Testis (tissue), 2 donors: ENCODE measurements at regions not wholly inside any gene's neighbourhood (a gene's known extent, or its start where the extent isn't known, plus 50 kb on each side); places are given as distances from the start of the nearest gene placed in this dataset.

Source experiments
- DNase-seq: peaks from one replicate; pipeline ENCODE4 v3.0.0-alpha.2; 2019
- H3K27ac ChIP-seq, 2 donors: fragments of 200-600 bp; sonication (generic); one replicate each; pipeline ENCODE4 v1.5.1; 2019
- H3K27me3 ChIP-seq: fragments of 200-600 bp; sonication (generic); one replicate; pipeline ENCODE4 v1.5.1; 2019
- H3K36me3 ChIP-seq: fragments of 200-600 bp; sonication (generic); one replicate; pipeline ENCODE4 v1.5.1; 2017; ENCODE audit warnings: low read depth; ENCODE audit errors: missing control alignments
- H3K4me1 ChIP-seq: fragments of 200-600 bp; sonication (generic); one replicate; pipeline ENCODE4 v1.5.1; 2019
- H3K4me3 ChIP-seq, 2 donors: fragments of 200-600 bp; sonication (generic); one replicate each; pipeline ENCODE4 v1.5.1; 2017 to 2019
- H3K9me3 ChIP-seq: fragments of 200-600 bp; sonication (generic); one replicate; pipeline ENCODE4 v1.5.1; 2017
- POLR2A ChIP-seq: fragments of 450-650 bp; IDR thresholded peaks from one replicate; pipeline ENCODE4 v1.6.1; 2017; ENCODE audit warnings: antibody characterized with exemption, mild to moderate bottlenecking, moderate library complexity
- WGBS, 2 donors: methylation state at CpG; one replicate each; pipeline ENCODE4 v1.1.5; 2018; 5-methylcytosine and 5-hydroxymethylcytosine counted together
- intact Hi-C: fragments of 100-400 bp; cut with DNase I; formaldehyde crosslinking; loops from one replicate; pipeline ENCODE4 v1.15.1; 2023; ENCODE audit warnings: low total_unique reads
- TF ChIP-seq, protein P1 (sequence below), 3 experiments: fragments of 450-650 bp in 2 of 3; fragments of 200-600 bp in 1 of 3; sonication (generic) in 1 of 3; IDR thresholded peaks; one replicate each; pipeline ENCODE4 v1.5.1; 2016 to 2019; ENCODE audit warnings: antibody characterized with exemption in 3 of 3, mild to moderate bottlenecking in 2 of 3, moderate library complexity in 1 of 3

- no peak for DNase-seq
- WGBS, 2 donors: 86 to 89% methylated on average over 3 of the region's 3 CpGs
- Histone ChIP-seq H3K27ac (no peak overlapping the region), H3K4me1 (no peaks in the 10 kb centered on the region), H3K36me3 (no peaks in the 10 kb centered on the region), H3K4me3 (no peak overlapping the region), H3K27me3 (no peaks in the 10 kb centered on the region), H3K9me3 (no peaks in the 10 kb centered on the region)
- intact Hi-C loops: no loop called here
- TF ChIP-seq, protein P1, sequence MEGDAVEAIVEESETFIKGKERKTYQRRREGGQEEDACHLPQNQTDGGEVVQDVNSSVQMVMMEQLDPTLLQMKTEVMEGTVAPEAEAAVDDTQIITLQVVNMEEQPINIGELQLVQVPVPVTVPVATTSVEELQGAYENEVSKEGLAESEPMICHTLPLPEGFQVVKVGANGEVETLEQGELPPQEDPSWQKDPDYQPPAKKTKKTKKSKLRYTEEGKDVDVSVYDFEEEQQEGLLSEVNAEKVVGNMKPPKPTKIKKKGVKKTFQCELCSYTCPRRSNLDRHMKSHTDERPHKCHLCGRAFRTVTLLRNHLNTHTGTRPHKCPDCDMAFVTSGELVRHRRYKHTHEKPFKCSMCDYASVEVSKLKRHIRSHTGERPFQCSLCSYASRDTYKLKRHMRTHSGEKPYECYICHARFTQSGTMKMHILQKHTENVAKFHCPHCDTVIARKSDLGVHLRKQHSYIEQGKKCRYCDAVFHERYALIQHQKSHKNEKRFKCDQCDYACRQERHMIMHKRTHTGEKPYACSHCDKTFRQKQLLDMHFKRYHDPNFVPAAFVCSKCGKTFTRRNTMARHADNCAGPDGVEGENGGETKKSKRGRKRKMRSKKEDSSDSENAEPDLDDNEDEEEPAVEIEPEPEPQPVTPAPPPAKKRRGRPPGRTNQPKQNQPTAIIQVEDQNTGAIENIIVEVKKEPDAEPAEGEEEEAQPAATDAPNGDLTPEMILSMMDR (IDR thresholded peaks at IDR 0.05): no peak
- TF ChIP-seq POLR2A: no peak
Observed at GRCh38 chr17:12376276-12376675, 289.4 kb upstream of the MYOCD start.

GRCh38 chr17:12386225-12386624 is 279.5 kb upstream of the MYOCD start:
- no peak for TF ChIP-seq POLR2A
- TF ChIP-seq, protein P1 (IDR thresholded peaks at IDR 0.05): no peak
- Histone ChIP-seq H3K27me3 (no peaks in the 10 kb centered on the region), H3K27ac (no peak overlapping the region), H3K4me3 (no peak overlapping the region), H3K36me3 (no peaks in the 10 kb centered on the region), H3K9me3 (no peaks in the 10 kb centered on the region), H3K4me1 (no peaks in the 10 kb centered on the region)
- no peak for DNase-seq
- intact Hi-C loops: no loop called here
- 75 to 79% methylated on average over 1 of the region's 1 CpG for WGBS, 2 donors

DNA sequence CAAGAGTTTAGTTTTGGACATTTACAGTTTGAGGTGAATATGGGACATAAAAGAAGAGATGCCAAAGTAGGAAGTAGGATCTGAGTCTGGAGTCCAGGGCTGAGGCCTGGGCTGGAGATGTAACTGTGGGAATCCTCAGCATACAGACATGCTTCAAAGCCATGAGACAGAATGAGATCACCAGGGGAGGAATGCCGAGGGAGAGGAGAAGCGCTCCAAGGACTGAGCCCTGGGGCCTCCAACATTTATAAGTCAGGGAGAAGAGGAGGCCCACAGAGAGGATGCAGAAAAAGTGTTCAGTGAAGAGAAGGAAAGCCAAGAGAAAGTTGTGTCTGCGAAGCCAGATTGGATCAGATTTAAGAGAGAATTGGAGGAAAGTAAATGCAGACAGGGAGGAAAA is 277.5 kb upstream of the MYOCD start:
- no peak for TF ChIP-seq POLR2A
- TF ChIP-seq, protein P1 (IDR thresholded peaks at IDR 0.05): no peak
- 86 to 89% methylated on average over 3 of the region's 3 CpGs for WGBS, 2 donors

DNA sequence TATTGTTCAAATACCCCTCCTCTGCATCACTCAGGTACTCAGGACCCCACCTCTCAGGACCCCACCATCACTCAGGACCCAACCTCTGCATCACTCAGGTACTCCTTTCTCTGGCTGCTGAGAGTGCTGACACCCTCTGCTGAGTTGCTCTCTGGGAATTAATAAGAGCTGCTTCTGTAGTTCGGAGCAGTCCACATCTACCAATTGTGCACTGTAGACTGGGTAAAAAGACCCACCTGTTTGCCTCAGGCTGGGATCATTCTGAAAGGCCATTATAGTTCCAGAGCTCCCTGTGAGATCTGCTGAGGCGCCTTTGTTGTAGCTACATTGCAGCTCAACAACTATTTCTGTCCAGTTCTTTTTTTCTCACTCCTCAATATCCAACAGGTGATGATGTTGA is 276.3 kb upstream of the MYOCD start:
- Histone ChIP-seq H3K9me3 (no peaks in the 10 kb centered on the region), H3K27me3 (no peaks in the 10 kb centered on the region), H3K27ac (no peak overlapping the region), H3K4me3 (no peak overlapping the region), H3K4me1 (no peaks in the 10 kb centered on the region), H3K36me3 (no peaks in the 10 kb centered on the region)
- TF ChIP-seq, protein P1 (IDR thresholded peaks at IDR 0.05): no peak
- no peak for TF ChIP-seq POLR2A
- WGBS, 2 donors: 96% methylated on average over 2 of the region's 2 CpGs
- intact Hi-C loops: no loop called here
- no peak for DNase-seq

More for the DNA sequence above, 277.5 kb upstream of the MYOCD start:
- no peak for DNase-seq
- H3K4me3 ChIP-seq: no peak overlapping the region
- H3K36me3 ChIP-seq: no peaks in the 10 kb centered on the region
- H3K27me3 ChIP-seq: no peaks in the 10 kb centered on the region
- no peaks in the 10 kb centered on the region for H3K4me1 ChIP-seq
- intact Hi-C loops: no loop called here
- H3K9me3 ChIP-seq: no peaks in the 10 kb centered on the region
- no peak overlapping the region for H3K27ac ChIP-seq

- no peak for DNase-seq
- Histone ChIP-seq H3K4me1 (no peaks in the 10 kb centered on the region), H3K9me3 (no peaks in the 10 kb centered on the region), H3K27me3 (no peaks in the 10 kb centered on the region), H3K4me3 (no peak overlapping the region), H3K36me3 (no peaks in the 10 kb centered on the region), H3K27ac (no peak overlapping the region)
- WGBS, 2 donors: 79 to 84% methylated on average over 4 of the region's 4 CpGs
- intact Hi-C loops: no loop called here
- TF ChIP-seq, protein P1 (IDR thresholded peaks at IDR 0.05): no peak
- no peak for TF ChIP-seq POLR2A
Observed at GRCh38 chr17:12390631-12391030, 275.1 kb upstream of the MYOCD start.
